SK-N-SH (cell line): ENCODE measurements at regions not wholly inside any gene's neighbourhood (a gene's known extent, or its start where the extent isn't known, plus 50 kb on each side); places are given as distances from the start of the nearest gene placed in this dataset.

Experiments
- CTCF ChIA-PET: fragments of 300-600, 350-600 bp; formaldehyde crosslinking; extraction: SDS; loops from one replicate; lab custom pipeline; 2021; lab: Yijun Ruan, JAX
- POLR2A ChIA-PET: fragments of 350-600 bp; sonication (Branson Sonifier 250); formaldehyde crosslinking; extraction: SDS; loops from one replicate; lab custom pipeline; 2020; ENCODE audit warnings: antibody characterized with exemption, inconsistent platforms; lab: Yijun Ruan, JAX
- DNase-seq: peaks from one replicate; pipeline ENCODE4 v3.0.0; 2012
- H2AFZ ChIP-seq: fragments of 200-600 bp; sonication (generic); 2 replicates; pipeline ENCODE4 v1.8.1; 2016; ENCODE audit warnings: antibody characterized with exemption, mild to moderate bottlenecking, low read depth
- H3F3A ChIP-seq: fragments of 200-600 bp; sonication (generic); replicated peaks from 2 replicates; pipeline ENCODE3; 2016; ENCODE audit warnings: antibody characterized with exemption, mild to moderate bottlenecking; ENCODE audit not compliant: insufficient read depth
- H3K27ac ChIP-seq, 2 experiments: fragments of 200-500 bp in 1 of 2; fragments of 200-600 bp in 1 of 2; sonication (Bioruptor generic) in 1 of 2; sonication (generic), shearing (Covaris generic) in 1 of 2; 2 replicates each; pipeline versions ENCODE4 v1.5.1 to v1.6.1; 2014 to 2016; ENCODE audit warnings: low read depth in 2 of 2, inconsistent platforms in 1 of 2, low read length in 1 of 2, mild to moderate bottlenecking in 1 of 2, mixed read lengths in 1 of 2
- H3K27me3 ChIP-seq: fragments of 200-600 bp; sonication (generic), shearing (Covaris generic); 2 replicates; pipeline ENCODE4 v1.6.1; 2016; ENCODE audit warnings: mixed run types; ENCODE audit not compliant: insufficient read depth
- H3K36me3 ChIP-seq, 2 experiments: fragments of 200-500 bp in 1 of 2; fragments of 200-600 bp in 1 of 2; sonication (Bioruptor generic) in 1 of 2; sonication (generic) in 1 of 2; replicated peaks in 1 of 2; 2 replicates each; pipeline versions ENCODE3 to v1.5.1; 2014 to 2016; ENCODE audit warnings: low read length in 1 of 2, mild to moderate bottlenecking in 1 of 2; ENCODE audit not compliant: insufficient read depth in 2 of 2, control insufficient read depth in 1 of 2
- H3K4me1 ChIP-seq, 2 experiments: fragments of 200-500 bp in 1 of 2; fragments of 200-600 bp in 1 of 2; sonication (Bioruptor generic) in 1 of 2; sonication (generic), shearing (Covaris generic) in 1 of 2; 2 replicates each; pipeline versions ENCODE4 v1.5.1 to v1.6.1; 2014 to 2016; ENCODE audit warnings: low read depth in 1 of 2, low read length in 1 of 2, mixed run types in 1 of 2; ENCODE audit not compliant: insufficient read depth in 2 of 2, control insufficient read depth in 1 of 2
- H3K4me2 ChIP-seq: fragments of 200-600 bp; sonication (generic), shearing (Covaris generic); 2 replicates; pipeline ENCODE4 v1.6.1; 2017; ENCODE audit warnings: mixed run types
- H3K4me3 ChIP-seq, 2 experiments: fragments of 200-500 bp in 1 of 2; fragments of 200-600 bp in 1 of 2; sonication (Bioruptor generic) in 1 of 2; sonication (generic), shearing (Covaris generic) in 1 of 2; 2 replicates each; pipeline versions ENCODE4 v1.5.1 to v1.8.1; 2014 to 2016; ENCODE audit warnings: low read depth in 2 of 2, inconsistent platforms in 1 of 2, low read length in 1 of 2, mild to moderate bottlenecking in 1 of 2, mixed read lengths in 1 of 2, moderate library complexity in 1 of 2
- H3K79me2 ChIP-seq: fragments of 200-600 bp; sonication (generic); 2 replicates; pipeline ENCODE4 v1.8.1; 2017; ENCODE audit warnings: mild to moderate bottlenecking; ENCODE audit not compliant: insufficient read depth
- H3K9ac ChIP-seq: fragments of 200-600 bp; sonication (generic); 2 replicates; pipeline ENCODE4 v1.6.1; 2017; ENCODE audit warnings: mixed run types
- H3K9me2 ChIP-seq: fragments of 200-600 bp; sonication (generic); 2 replicates; pipeline ENCODE4 v1.6.1; 2017; ENCODE audit warnings: mixed run types
- H3K9me3 ChIP-seq: fragments of 200-600 bp; sonication (generic); 2 replicates; pipeline ENCODE4 v1.6.1; 2017; ENCODE audit warnings: mixed run types, mild to moderate bottlenecking, moderate library complexity
- H4K20me1 ChIP-seq: fragments of 200-600 bp; sonication (generic); 2 replicates; pipeline ENCODE4 v1.6.1; 2017; ENCODE audit warnings: mild to moderate bottlenecking, mixed run types; ENCODE audit not compliant: insufficient read depth
- CHD2 ChIP-seq: fragments of 150-350 bp; IDR thresholded peaks from 2 replicates; pipeline ENCODE4 v1.6.1; 2018; ENCODE audit warnings: low read length; ENCODE audit not compliant: partially characterized antibody
- ELF1 ChIP-seq: IDR thresholded peaks from 2 replicates; pipeline ENCODE4 v1.4.0; 2012
- EP300 ChIP-seq, 2 experiments: IDR thresholded peaks; 2 replicates each; pipeline versions ENCODE4 v1.4.0 to v1.6.1; 2012; ENCODE audit warnings: borderline replicate concordance in 1 of 2, low read depth in 1 of 2, low read length in 1 of 2
- FOSL2 ChIP-seq: IDR thresholded peaks from 2 replicates; pipeline ENCODE4 v1.4.0; 2012; ENCODE audit warnings: low read depth, mild to moderate bottlenecking, moderate library complexity, borderline replicate concordance
- FOXJ3 ChIP-seq: sonication (generic); formaldehyde crosslinking; IDR thresholded peaks from 2 replicates; pipeline ENCODE4 v1.5.1; 2020; ENCODE audit warnings: mild to moderate bottlenecking, missing genetic modification reagents
- FOXM1 ChIP-seq: IDR thresholded peaks from 2 replicates; pipeline ENCODE4 v1.4.0; 2012; ENCODE audit warnings: low read depth, mild to moderate bottlenecking
- GABPA ChIP-seq: IDR thresholded peaks from 2 replicates; pipeline ENCODE4 v1.4.0; 2012; ENCODE audit warnings: low read depth, mild to moderate bottlenecking
- GATA2 ChIP-seq: sonication (generic); formaldehyde crosslinking; IDR thresholded peaks from 2 replicates; pipeline ENCODE4 v1.5.0; 2020; ENCODE audit warnings: mild to moderate bottlenecking, missing genetic modification reagents
- IRF3 ChIP-seq: fragments of 150-350 bp; IDR thresholded peaks from 2 replicates; pipeline ENCODE4 v1.6.1; 2016; ENCODE audit warnings: mild to moderate bottlenecking, low read depth, low read length
- JUND ChIP-seq: IDR thresholded peaks from 2 replicates; pipeline ENCODE4 v1.4.0; 2012
- NFIC ChIP-seq: IDR thresholded peaks from 2 replicates; pipeline ENCODE4 v1.4.0; 2012; ENCODE audit warnings: borderline replicate concordance
- NRF1 ChIP-seq: IDR thresholded peaks from 2 replicates; pipeline ENCODE4 v1.6.1; 2012; ENCODE audit warnings: low read depth, mild to moderate bottlenecking, low read length
- RAD21 ChIP-seq: IDR thresholded peaks from 2 replicates; pipeline ENCODE4 v1.6.1; 2012; ENCODE audit warnings: mild to moderate bottlenecking, low read length
- RCOR1 ChIP-seq: fragments of 150-350 bp; IDR thresholded peaks from 2 replicates; pipeline ENCODE4 v1.6.1; 2017; ENCODE audit warnings: antibody characterized with exemption, low read length
- RFX5 ChIP-seq: IDR thresholded peaks from 2 replicates; pipeline ENCODE4 v1.6.1; 2012; ENCODE audit warnings: mild to moderate bottlenecking, improper control_type of control experiment, low read length
- RXRA ChIP-seq: IDR thresholded peaks from 2 replicates; pipeline ENCODE4 v1.4.0; 2012; ENCODE audit warnings: low read depth, mild to moderate bottlenecking, borderline replicate concordance
- SMC3 ChIP-seq: IDR thresholded peaks from 2 replicates; pipeline ENCODE4 v1.6.1; 2012; ENCODE audit warnings: low read depth, low read length, improper control_type of control experiment
- TCF12 ChIP-seq: IDR thresholded peaks from 2 replicates; pipeline ENCODE4 v1.4.0; 2012
- USF1 ChIP-seq: IDR thresholded peaks from 2 replicates; pipeline ENCODE4 v1.4.0; 2012; ENCODE audit warnings: low read depth, borderline replicate concordance
- USF2 ChIP-seq: fragments of 150-350 bp; IDR thresholded peaks from 2 replicates; pipeline ENCODE4 v1.6.1; 2017; ENCODE audit warnings: antibody characterized with exemption, low read length, low read depth, borderline replicate concordance
- WGBS: methylation state at CpG from one replicate; pipeline ENCODE4 v1.1.6; 2017; ENCODE audit warnings: low lambda C conversion rate; 5-methylcytosine and 5-hydroxymethylcytosine counted together
- TF ChIP-seq, protein P1 (sequence below): IDR thresholded peaks from 2 replicates; pipeline ENCODE4 v1.4.0; 2012; ENCODE audit warnings: low read depth
- TF ChIP-seq, protein P2 (sequence below): fragments of 200-600 bp; sonication (generic); IDR thresholded peaks from 2 replicates; pipeline ENCODE4 v1.6.1; 2017; ENCODE audit warnings: antibody characterized with exemption, mild to moderate bottlenecking, moderate library complexity

GRCh38 chr9:12069366-12069765 lies 623.8 kb upstream of the TYRP1 start:
- H3K9ac ChIP-seq: no peak overlapping the region
- no peaks in the 10 kb centered on the region for H3K4me1 ChIP-seq
- H3K4me2 ChIP-seq: no peak overlapping the region
- no peak overlapping the region for H3K27ac ChIP-seq
- TF ChIP-seq FOXJ3 (CRISPR knock-in tag): no peak
- no peak for TF ChIP-seq RFX5
- TF ChIP-seq, protein P1, sequence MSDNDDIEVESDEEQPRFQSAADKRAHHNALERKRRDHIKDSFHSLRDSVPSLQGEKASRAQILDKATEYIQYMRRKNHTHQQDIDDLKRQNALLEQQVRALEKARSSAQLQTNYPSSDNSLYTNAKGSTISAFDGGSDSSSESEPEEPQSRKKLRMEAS: no peak
- no peak for TF ChIP-seq NFIC
- no peak for TF ChIP-seq RCOR1
- TF ChIP-seq USF2: no peak
- TF ChIP-seq SMC3: no peak
- no peak for TF ChIP-seq IRF3
- TF ChIP-seq TCF12: no peak
- H3K36me3 ChIP-seq: no peaks in the 10 kb centered on the region
- H4K20me1 ChIP-seq: no peaks in the 10 kb centered on the region
- H2AFZ ChIP-seq: no peak overlapping the region
- no peak overlapping the region for H3K4me3 ChIP-seq
- no peaks in the 10 kb centered on the region for H3K9me3 ChIP-seq
- H3F3A ChIP-seq: no peaks in the 10 kb centered on the region
- 2% methylated on average over 4 of the region's 4 CpGs for WGBS
- ChIA-PET CTCF (no interaction called here), POLR2A (no interaction called here)
- DNase-seq: no peak
- H3K79me2 ChIP-seq: no peaks in the 10 kb centered on the region
- no peaks in the 10 kb centered on the region; the same call in 1 of the 2 replicates for H3K9me2 ChIP-seq
- no peaks in the 10 kb centered on the region for H3K27me3 ChIP-seq

DNA sequence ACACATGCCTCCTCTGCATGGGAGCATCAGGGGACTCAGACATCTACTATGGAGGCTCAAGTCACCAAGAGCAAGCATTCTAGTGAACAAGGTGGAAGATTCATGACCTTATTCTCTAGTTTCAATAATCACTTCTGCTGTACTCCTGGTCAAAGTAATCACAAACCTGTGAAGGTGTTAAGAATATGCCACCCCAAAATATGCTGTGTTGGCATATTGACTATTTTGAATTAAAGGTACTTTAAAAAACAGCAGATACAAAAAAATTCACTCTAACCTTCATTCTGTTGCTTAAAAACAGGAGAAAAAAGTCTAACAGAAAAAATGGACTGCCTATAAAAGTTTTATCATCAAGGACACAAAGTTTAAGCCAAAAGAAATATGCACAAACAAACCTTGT lies 607.8 kb upstream of the TYRP1 start:
- H3K36me3 ChIP-seq: no peaks in the 10 kb centered on the region
- ChIA-PET CTCF (no interaction called here), POLR2A (no interaction called here)

More for the DNA sequence above, 607.8 kb upstream of the TYRP1 start:
- no peak overlapping the region for H3K9ac ChIP-seq
- no peaks in the 10 kb centered on the region for H3K27me3 ChIP-seq
- H2AFZ ChIP-seq: no peak overlapping the region
- H3K4me2 ChIP-seq: no peak overlapping the region
- no peak for DNase-seq
- no peaks in the 10 kb centered on the region for H4K20me1 ChIP-seq
- H3K79me2 ChIP-seq: no peaks in the 10 kb centered on the region
- TF ChIP-seq NRF1: no peak
- no peak for TF ChIP-seq IRF3
- TF ChIP-seq JUND: no peak
- no peak for TF ChIP-seq RAD21
- TF ChIP-seq CHD2: no peak
- TF ChIP-seq, protein P2, sequence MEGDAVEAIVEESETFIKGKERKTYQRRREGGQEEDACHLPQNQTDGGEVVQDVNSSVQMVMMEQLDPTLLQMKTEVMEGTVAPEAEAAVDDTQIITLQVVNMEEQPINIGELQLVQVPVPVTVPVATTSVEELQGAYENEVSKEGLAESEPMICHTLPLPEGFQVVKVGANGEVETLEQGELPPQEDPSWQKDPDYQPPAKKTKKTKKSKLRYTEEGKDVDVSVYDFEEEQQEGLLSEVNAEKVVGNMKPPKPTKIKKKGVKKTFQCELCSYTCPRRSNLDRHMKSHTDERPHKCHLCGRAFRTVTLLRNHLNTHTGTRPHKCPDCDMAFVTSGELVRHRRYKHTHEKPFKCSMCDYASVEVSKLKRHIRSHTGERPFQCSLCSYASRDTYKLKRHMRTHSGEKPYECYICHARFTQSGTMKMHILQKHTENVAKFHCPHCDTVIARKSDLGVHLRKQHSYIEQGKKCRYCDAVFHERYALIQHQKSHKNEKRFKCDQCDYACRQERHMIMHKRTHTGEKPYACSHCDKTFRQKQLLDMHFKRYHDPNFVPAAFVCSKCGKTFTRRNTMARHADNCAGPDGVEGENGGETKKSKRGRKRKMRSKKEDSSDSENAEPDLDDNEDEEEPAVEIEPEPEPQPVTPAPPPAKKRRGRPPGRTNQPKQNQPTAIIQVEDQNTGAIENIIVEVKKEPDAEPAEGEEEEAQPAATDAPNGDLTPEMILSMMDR: no peak
- TF ChIP-seq USF1: no peak
- no peak for TF ChIP-seq GABPA
- no peak for TF ChIP-seq EP300 (IDR thresholded peaks at IDR 0.05; ENCODE audit: borderline replicate concordance in 1 of 2, low read depth in 1 of 2, low read length in 1 of 2)
- no peak for TF ChIP-seq GATA2 (CRISPR knock-in tag)
- TF ChIP-seq ELF1: no peak
- no peak for TF ChIP-seq RXRA
- TF ChIP-seq FOSL2: no peak
- no peak for TF ChIP-seq RCOR1
- TF ChIP-seq FOXM1: no peak
- no peaks in the 10 kb centered on the region for H3F3A ChIP-seq
- no peaks in the 10 kb centered on the region for H3K9me3 ChIP-seq
- no peaks in the 10 kb centered on the region; the same call in 1 of the 2 replicates for H3K9me2 ChIP-seq
- H3K4me3 ChIP-seq: no peak overlapping the region
- H3K27ac ChIP-seq: no peak overlapping the region
- no peaks in the 10 kb centered on the region for H3K4me1 ChIP-seq
